ENCODE measurements at regions not wholly inside any gene's neighbourhood (a gene's known extent, or its start where the extent isn't known, plus 50 kb on each side); places are given as distances from the start of the nearest gene placed in this dataset.

DNA sequence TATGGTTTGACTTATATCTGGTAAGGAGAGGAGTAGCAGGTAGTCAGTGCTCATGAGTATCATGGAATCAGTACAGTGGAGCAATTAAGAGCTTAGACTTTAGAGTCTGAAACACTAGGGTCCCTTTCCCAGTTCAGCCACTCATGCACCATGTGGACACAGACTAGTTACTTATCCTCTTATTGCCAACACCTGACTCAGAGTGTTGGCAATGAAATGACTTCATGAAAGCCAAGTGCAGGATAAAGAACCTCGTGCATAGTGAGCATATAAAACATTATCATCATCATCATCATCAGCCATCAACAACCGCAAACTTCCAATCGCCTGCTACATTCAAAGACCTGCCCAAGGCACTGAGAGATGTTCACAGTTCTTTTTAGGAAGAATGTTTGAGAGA is 164.2 kb downstream of the FOXO1 start:
- Histone ChIP-seq H3K4me1 (ENCODE audit: insufficient read depth, low read length) (peaks cover 14% of the 10 kb centered on the region), H3K9me3 (ENCODE audit: control insufficient read depth in 1 of 2, insufficient read depth in 1 of 2, low read length in 2 of 2) (no peaks in the 10 kb centered on the region), H3K4me3 (ENCODE audit: low read length) (no peak overlapping the region), H3K27me3 (ENCODE audit: control insufficient read depth in 1 of 2, insufficient read depth in 2 of 2, low read length in 2 of 2) (no peaks in the 10 kb centered on the region), H3K27ac (ENCODE audit: low read depth in 1 of 2, low read length in 2 of 2) (no peak overlapping the region), H3K36me3 (ENCODE audit: insufficient read depth, low read length) (no peaks in the 10 kb centered on the region)
- H3K4me1 Mint-ChIP-seq (ENCODE audit: low read depth) = peaks cover 61% of the 10 kb centered on the region
- CTCF ChIA-PET = interaction anchor here (0.8 kb wide), 1 partner anchor 275 kb away, joined by 4 read pairs; no protein-coding TSS in a partner anchor
- no peak for DNase-seq
- H3K36me3 Mint-ChIP-seq (ENCODE audit: low read depth) = no peaks in the 10 kb centered on the region
- TF ChIP-seq CTCF (IDR thresholded peaks at IDR 0.05) = no peak
- H3K9me3 Mint-ChIP-seq = no peaks in the 10 kb centered on the region
- no peak for ATAC-seq (ENCODE audit: poor library complexity)
- H3K27me3 Mint-ChIP-seq = no peaks in the 10 kb centered on the region
- no peak overlapping the region for H3K27ac Mint-ChIP-seq
- intact Hi-C loops (cut with DNase I, micrococcal nuclease) = no loop called here
- POLR2A ChIA-PET = no interaction called here
- no peak overlapping the region for H3K4me3 Mint-ChIP-seq

GRCh38 chr13:40503011-40503410 is 163.4 kb downstream of the FOXO1 start:
- ChIA-PET POLR2A (interaction anchor here (0.6 kb wide), 1 partner anchor 28 kb away, joined by 4 read pairs; no protein-coding TSS in a partner anchor), CTCF (no interaction called here)
- Histone ChIP-seq H3K4me3 (ENCODE audit: low read length) (no peak overlapping the region), H3K36me3 (ENCODE audit: insufficient read depth, low read length) (no peaks in the 10 kb centered on the region), H3K27me3 (ENCODE audit: control insufficient read depth in 1 of 2, insufficient read depth in 2 of 2, low read length in 2 of 2) (no peaks in the 10 kb centered on the region), H3K27ac (ENCODE audit: low read depth in 1 of 2, low read length in 2 of 2) (no peak overlapping the region), H3K4me1 (ENCODE audit: insufficient read depth, low read length) (peaks cover 19% of the 10 kb centered on the region), H3K9me3 (ENCODE audit: control insufficient read depth in 1 of 2, insufficient read depth in 1 of 2, low read length in 2 of 2) (no peaks in the 10 kb centered on the region)
- TF ChIP-seq CTCF (IDR thresholded peaks at IDR 0.05) = no peak
- intact Hi-C loops (cut with DNase I, micrococcal nuclease) = no loop called here
- Mint-ChIP-seq H3K4me1 (ENCODE audit: low read depth) (peaks cover 61% of the 10 kb centered on the region), H3K27ac (no peak overlapping the region), H3K9me3 (no peaks in the 10 kb centered on the region), H3K4me3 (no peak overlapping the region), H3K27me3 (no peaks in the 10 kb centered on the region), H3K36me3 (ENCODE audit: low read depth) (no peaks in the 10 kb centered on the region)
- no peak for DNase-seq
- ATAC-seq (ENCODE audit: poor library complexity) = no peak

DNA sequence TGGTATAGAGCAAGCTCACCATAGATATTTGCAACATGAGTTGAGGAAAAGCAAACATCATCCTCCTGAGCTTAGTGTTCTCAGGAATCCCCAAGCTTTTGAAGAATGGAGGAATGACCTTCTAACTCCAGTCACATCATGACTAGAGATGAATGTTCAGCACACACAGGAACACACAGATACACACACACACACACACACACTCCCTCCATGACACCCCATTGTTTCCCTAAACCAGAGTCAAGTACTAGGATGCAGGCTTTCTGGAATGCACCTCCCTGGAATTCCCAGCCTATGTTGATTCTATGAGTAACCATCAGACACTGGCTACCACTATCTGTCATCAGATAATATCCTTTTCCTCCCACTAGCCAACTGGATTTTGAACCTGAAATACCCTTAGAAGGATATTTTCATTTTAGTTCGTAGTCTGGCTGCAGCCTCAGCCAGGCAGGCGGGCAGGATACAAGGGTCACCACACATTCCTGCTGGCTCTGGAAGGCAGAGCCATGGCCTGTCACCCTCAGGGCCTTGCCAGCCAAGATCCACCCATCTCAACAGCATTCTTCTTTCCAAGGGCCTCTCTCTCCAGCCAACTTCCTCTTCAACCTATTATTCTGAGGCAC is 162.4 kb downstream of the FOXO1 start:
- no peak overlapping the region for H3K4me3 ChIP-seq (ENCODE audit: low read length)
- Mint-ChIP-seq H3K27ac (no peak overlapping the region), H3K9me3 (no peaks in the 10 kb centered on the region), H3K27me3 (no peaks in the 10 kb centered on the region), H3K4me1 (ENCODE audit: low read depth) (peaks cover 64% of the 10 kb centered on the region), H3K36me3 (ENCODE audit: low read depth) (no peaks in the 10 kb centered on the region), H3K4me3 (no peak overlapping the region)
- H3K36me3 ChIP-seq (ENCODE audit: insufficient read depth, low read length) = no peaks in the 10 kb centered on the region
- no peak overlapping the region for H3K27ac ChIP-seq (ENCODE audit: low read depth in 1 of 2, low read length in 2 of 2)
- intact Hi-C loops (cut with DNase I, micrococcal nuclease) = no loop called here
- ChIA-PET CTCF (interaction anchor here (0.6 kb wide), 1 partner anchor 191 kb away, joined by 6 read pairs; no protein-coding TSS in a partner anchor), POLR2A (no interaction called here)
- no peaks in the 10 kb centered on the region for H3K27me3 ChIP-seq (ENCODE audit: control insufficient read depth in 1 of 2, insufficient read depth in 2 of 2, low read length in 2 of 2)
- ATAC-seq (ENCODE audit: poor library complexity) (no peak), DNase-seq (no peak)
- H3K9me3 ChIP-seq (ENCODE audit: control insufficient read depth in 1 of 2, insufficient read depth in 1 of 2, low read length in 2 of 2) = no peaks in the 10 kb centered on the region
- no peak for TF ChIP-seq CTCF (IDR thresholded peaks at IDR 0.05)
- H3K4me1 ChIP-seq (ENCODE audit: insufficient read depth, low read length) = peaks cover 22% of the 10 kb centered on the region
